Heart right ventricle (tissue), 16 donors: ENCODE measurements at regions not wholly inside any gene's neighbourhood (a gene's known extent, or its start where the extent isn't known, plus 50 kb on each side); places are given as distances from the start of the nearest gene placed in this dataset.
A peak's percentile ranks its signal among the peaks of the same experiment; 100 is the strongest.

ENCODE experiments used
- ATAC-seq, 8 donors: fragments of 200-7000 bp; cut with Tn5 transposase; one replicate each; pipeline ENCODE4 v1.9.1; 2020; ENCODE audit warnings: mild to moderate bottlenecking in 8 of 8, moderate library complexity in 8 of 8, moderate number of reproducible peaks in 1 of 8
- DNase-seq, 2 donors: peaks; one replicate each; pipeline ENCODE4 v3.0.0-alpha.2; 2020
- H3K27ac ChIP-seq, 10 donors: fragments of 200-600 bp; sonication (generic) in 2 of 10; one replicate each; pipeline versions ENCODE4 v1.5.0 to v1.8.0; 2020 to 2022; ENCODE audit warnings: mild to moderate bottlenecking in 3 of 10
- H3K27me3 ChIP-seq, 7 donors: fragments of 200-600 bp; one replicate each; pipeline ENCODE4 v1.8.0; 2021 to 2022; ENCODE audit warnings: mild to moderate bottlenecking in 2 of 7
- H3K36me3 ChIP-seq, 9 donors: fragments of 200-600 bp; sonication (generic) in 1 of 9; one replicate each; pipeline versions ENCODE4 v1.5.0 to v1.8.0; 2020 to 2022; ENCODE audit warnings: mild to moderate bottlenecking in 2 of 9
- H3K4me1 ChIP-seq, 9 donors: fragments of 200-600 bp; sonication (generic) in 1 of 9; one replicate each; pipeline versions ENCODE4 v1.5.0 to v1.8.0; 2020 to 2022; ENCODE audit warnings: mild to moderate bottlenecking in 4 of 9
- H3K4me3 ChIP-seq, 10 donors: fragments of 200-600 bp; sonication (generic) in 2 of 10; one replicate each; pipeline versions ENCODE4 v1.5.0 to v1.8.0; 2020 to 2022; ENCODE audit warnings: mild to moderate bottlenecking in 7 of 10, moderate library complexity in 2 of 10
- H3K9me3 ChIP-seq, 11 donors: fragments of 200-600 bp in 10 of 11; sonication (generic) in 2 of 11; one replicate each; pipeline versions ENCODE4 v1.5.0 to v1.8.0; 2013 to 2022; ENCODE audit warnings: mild to moderate bottlenecking in 2 of 11, control low read depth in 1 of 11, moderate library complexity in 1 of 11
- WGBS, 2 donors: extraction: QIAGEN DNeasy Blood & Tissue Kit; methylation state at CpG; one replicate each; pipeline ENCODE4 v1.1.7; 2013; ENCODE audit warnings: inconsistent platforms in 1 of 2; 5-methylcytosine and 5-hydroxymethylcytosine counted together
- intact Hi-C, 10 donors: fragments of 100-400 bp; cut with DNase I; formaldehyde crosslinking; loops; one replicate each; pipeline versions ENCODE4 v1.11.1 to v1.14.2; 2022
- TF ChIP-seq, protein P1 (sequence below), 9 donors: fragments of 200-600 bp; sonication (generic) in 2 of 9; IDR thresholded peaks; one replicate each; pipeline versions ENCODE4 v1.5.0 to v1.8.0; 2021 to 2022; ENCODE audit warnings: antibody characterized with exemption in 9 of 9, mild to moderate bottlenecking in 5 of 9, moderate library complexity in 1 of 9
- donor health status: Arrhythmogenic right ventricular cardiomyopathy.
- donor health status: ischemic (EF 13 %, LVEDD 7.1; RV severe dilation, severe dysfunction).
- donor health status: healthy with polysubstance abuse.
- donor health status: DM: no; HTN: yes; CAD: no.
- donor health status: DM: no; HTN: no; CAD: no.
- donor health status: ischemic (EF 25% LVEDD 6.9; RV normal size, moderate dysfunction).
- donor health status: ischemic (EF 25% LVEDD 5.7; RV mildly dilated, moderate dysfunction).
- donor health status: healthy.
- donor health status: DM: yes; HTN: yes; CAD: no.
- donor health status: Ischemic cardiomyopathy.
- donor health status: ischemic (EF 35%, LVEDD 5.7; RV mildly dilated, moderate dysfunction).
- donor health status: nonischemic (EF 11% LVEDD 7.7; RV severe dilation, severe dysfunction).
- donor health status: DM: yes; HTN: yes; CAD: no.
- donor health status: PGD.
- donor health status: ischemic (EF 29% LVEDD 5.4; RV normal size, mild dysfunction).
- donor health status: nonischemic (EF 23%, LVEDD 6.1; RV moderate dilation, normal function).

- 70 to 77% methylated on average over 11 of the region's 11 CpGs for WGBS, 2 donors
- intact Hi-C loops: no loop called here
- H3K27me3 ChIP-seq: peaks cover 0 to 58% (median 42%) of the 10 kb centered on the region in 7 donors
Observed at GRCh38 chr12:125243811-125244210, 178.6 kb downstream of the AACS start.

GRCh38 chr12:125244338-125244737 lies 179.1 kb downstream of the AACS start:
- Histone ChIP-seq H3K36me3 (no peaks in the 10 kb centered on the region), H3K27ac (no peak overlapping the region), H3K4me3 (no peak overlapping the region), H3K4me1 (no peaks in the 10 kb centered on the region), H3K27me3 (peaks cover 0 to 62% (median 42%) of the 10 kb centered on the region in 7 donors), H3K9me3 (no peaks in the 10 kb centered on the region)
- no peak for ATAC-seq
- WGBS, 2 donors: 91 to 92% methylated on average over 8 of the region's 8 CpGs
- TF ChIP-seq, protein P1, sequence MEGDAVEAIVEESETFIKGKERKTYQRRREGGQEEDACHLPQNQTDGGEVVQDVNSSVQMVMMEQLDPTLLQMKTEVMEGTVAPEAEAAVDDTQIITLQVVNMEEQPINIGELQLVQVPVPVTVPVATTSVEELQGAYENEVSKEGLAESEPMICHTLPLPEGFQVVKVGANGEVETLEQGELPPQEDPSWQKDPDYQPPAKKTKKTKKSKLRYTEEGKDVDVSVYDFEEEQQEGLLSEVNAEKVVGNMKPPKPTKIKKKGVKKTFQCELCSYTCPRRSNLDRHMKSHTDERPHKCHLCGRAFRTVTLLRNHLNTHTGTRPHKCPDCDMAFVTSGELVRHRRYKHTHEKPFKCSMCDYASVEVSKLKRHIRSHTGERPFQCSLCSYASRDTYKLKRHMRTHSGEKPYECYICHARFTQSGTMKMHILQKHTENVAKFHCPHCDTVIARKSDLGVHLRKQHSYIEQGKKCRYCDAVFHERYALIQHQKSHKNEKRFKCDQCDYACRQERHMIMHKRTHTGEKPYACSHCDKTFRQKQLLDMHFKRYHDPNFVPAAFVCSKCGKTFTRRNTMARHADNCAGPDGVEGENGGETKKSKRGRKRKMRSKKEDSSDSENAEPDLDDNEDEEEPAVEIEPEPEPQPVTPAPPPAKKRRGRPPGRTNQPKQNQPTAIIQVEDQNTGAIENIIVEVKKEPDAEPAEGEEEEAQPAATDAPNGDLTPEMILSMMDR (IDR thresholded peaks at IDR 0.05): no peak
- no peak for DNase-seq
- intact Hi-C loops: no loop called here

More at GRCh38 chr12:125243811-125244210, 178.6 kb downstream of the AACS start:
- ATAC-seq (no peak), DNase-seq (no peak)
- H3K4me3 ChIP-seq: no peak overlapping the region
- TF ChIP-seq, protein P1 (IDR thresholded peaks at IDR 0.05): no peak
- no peaks in the 10 kb centered on the region for H3K9me3 ChIP-seq
- no peak overlapping the region for H3K27ac ChIP-seq
- no peaks in the 10 kb centered on the region for H3K4me1 ChIP-seq
- H3K36me3 ChIP-seq: no peaks in the 10 kb centered on the region

DNA sequence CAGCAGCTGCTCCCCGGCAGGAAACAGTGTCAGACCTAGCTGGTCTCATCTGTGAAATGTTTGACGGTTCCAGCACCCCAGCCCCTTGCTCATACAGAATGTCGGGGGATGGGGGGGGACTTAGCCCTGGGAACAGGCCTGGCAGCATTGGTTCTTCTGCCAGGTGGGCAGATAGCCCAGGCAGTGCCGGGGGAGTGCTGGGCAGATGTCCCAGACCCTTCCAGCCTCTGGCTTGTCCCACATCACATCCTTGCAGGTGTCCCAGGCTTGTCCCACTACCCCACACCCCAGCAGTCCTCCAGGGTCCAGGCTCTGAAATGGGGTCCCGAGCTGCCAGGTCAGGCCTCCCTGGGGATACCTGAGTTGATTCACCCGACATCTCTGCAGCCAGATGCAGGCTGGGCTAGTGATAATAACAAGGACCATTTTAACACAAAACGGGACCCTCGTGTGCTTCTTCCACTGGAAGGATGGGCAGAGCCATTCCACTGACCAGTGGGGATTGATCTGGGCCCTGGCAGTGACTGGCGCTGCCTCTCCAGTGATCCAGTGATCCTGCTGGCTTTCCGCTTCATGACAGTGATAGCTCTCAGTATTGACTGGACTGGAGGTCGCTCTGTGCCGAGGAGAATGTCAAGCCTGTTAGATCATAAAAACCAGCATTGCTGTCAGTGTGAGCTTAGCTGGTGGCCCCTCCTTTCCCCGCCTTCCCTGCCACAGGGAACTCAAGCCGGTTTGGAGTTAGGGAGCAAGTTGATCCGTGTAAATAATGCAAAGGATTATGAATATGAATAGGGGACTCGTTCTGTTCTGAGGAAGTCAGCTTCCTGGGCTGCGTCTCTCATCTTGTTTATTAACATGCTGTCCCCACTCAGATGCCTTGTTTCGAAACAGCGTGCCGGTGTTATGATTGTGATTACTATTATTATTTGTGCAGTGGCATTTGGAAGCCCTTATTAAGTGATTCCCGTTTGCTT lies 180.6 kb downstream of the AACS start:
- H3K4me3 ChIP-seq: no peak overlapping the region
- H3K4me1 ChIP-seq: no peaks in the 10 kb centered on the region
- 49 to 55% methylated on average over 21 of the region's 21 CpGs for WGBS, 2 donors
- intact Hi-C loops: no loop called here
- H3K27ac ChIP-seq: no peak overlapping the region
- ATAC-seq (peak in 1 of 8 donors; percentile 41), DNase-seq (no peak)
- no peaks in the 10 kb centered on the region for H3K9me3 ChIP-seq
- peaks cover 0 to 64% (median 42%) of the 10 kb centered on the region in 7 donors for H3K27me3 ChIP-seq
- TF ChIP-seq, protein P1 (IDR thresholded peaks at IDR 0.05): no peak
- H3K36me3 ChIP-seq: no peaks in the 10 kb centered on the region

DNA sequence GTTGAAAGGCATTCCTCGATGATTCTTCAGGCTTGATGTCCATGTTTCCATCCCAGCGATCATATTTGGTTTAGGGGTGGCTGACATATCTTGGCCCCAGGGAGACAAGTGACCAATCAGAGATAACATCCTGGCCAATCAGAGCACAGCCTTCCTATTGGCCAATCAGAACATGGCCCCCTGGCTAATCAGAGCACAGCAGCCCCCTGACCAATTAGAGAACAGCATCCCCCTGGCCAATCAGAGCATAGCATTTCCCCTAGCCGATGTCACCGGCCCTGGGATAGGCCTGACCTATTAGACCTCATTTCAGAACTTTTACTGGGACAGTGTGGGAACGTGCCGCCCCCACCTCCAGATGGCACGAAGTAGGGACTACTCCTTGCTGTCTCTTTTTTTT lies 182.2 kb downstream of the AACS start:
- no peaks in the 10 kb centered on the region for H3K36me3 ChIP-seq
- no peaks in the 10 kb centered on the region for H3K4me1 ChIP-seq
- no peak for DNase-seq
- H3K9me3 ChIP-seq: no peaks in the 10 kb centered on the region
- H3K4me3 ChIP-seq: no peak overlapping the region
- intact Hi-C loops: no loop called here
- ATAC-seq: no peak
- WGBS, 2 donors: 91 to 93% methylated on average over 7 of the region's 7 CpGs
- no peak overlapping the region for H3K27ac ChIP-seq
- TF ChIP-seq, protein P1 (IDR thresholded peaks at IDR 0.05): no peak
- H3K27me3 ChIP-seq: peaks cover 0 to 59% (median 42%) of the 10 kb centered on the region in 7 donors
